Erythroblast (primary cell): ENCODE measurements at regions not wholly inside any gene's neighbourhood (a gene's known extent, or its start where the extent isn't known, plus 50 kb on each side); places are given as distances from the start of the nearest gene placed in this dataset.

Experiments
- GATA1 ChIP-seq: IDR thresholded peaks from 2 replicates; pipeline ENCODE4 v1.6.1; 2011; ENCODE audit warnings: low read depth, mild to moderate bottlenecking, control low read depth, low read length, moderate library complexity
- POLR2A ChIP-seq: IDR thresholded peaks from 2 replicates; pipeline ENCODE4 v1.6.1; 2011; ENCODE audit warnings: mild to moderate bottlenecking, low read length

- TF ChIP-seq POLR2A, result no peak
- no peak for TF ChIP-seq GATA1
Measured at GRCh38 chr7:41887416-41887815, 184.5 kb upstream of the INHBA start.
